BJ (cell line): ENCODE measurements at regions not wholly inside any gene's neighbourhood (a gene's known extent, or its start where the extent isn't known, plus 50 kb on each side); places are given as distances from the start of the nearest gene placed in this dataset.

Experiments
- CTCF ChIA-PET: fragments of 350-600 bp; formaldehyde crosslinking; extraction: SDS; loops from one replicate; lab custom pipeline; 2021; ENCODE audit warnings: antibody characterized with exemption, inconsistent platforms; lab: Yijun Ruan, JAX
- POLR2A ChIA-PET: fragments of 300-600 bp; sonication (Branson Sonifier 250); formaldehyde crosslinking; extraction: SDS; loops from one replicate; lab custom pipeline; 2021; ENCODE audit warnings: antibody characterized with exemption; lab: Charles Lee
- DNase-seq: peaks from one replicate; pipeline ENCODE4 v3.0.0-alpha.2; 2011; ENCODE audit warnings: low read depth
- H3K27me3 ChIP-seq: 2 replicates; pipeline ENCODE4 v1.6.0; 2011; ENCODE audit warnings: low read length; ENCODE audit not compliant: control insufficient read depth, insufficient read depth
- H3K36me3 ChIP-seq: 2 replicates; pipeline ENCODE4 v1.5.1; 2011; ENCODE audit warnings: low read length; ENCODE audit not compliant: control insufficient read depth, insufficient read depth
- H3K4me3 ChIP-seq: 2 replicates; pipeline ENCODE4 v1.5.1; 2011; ENCODE audit warnings: low read depth, mild to moderate bottlenecking, control low read depth, low read length
- TF ChIP-seq, protein P1 (sequence below): IDR thresholded peaks from 2 replicates; pipeline ENCODE4 v1.5.1; 2011; ENCODE audit warnings: low read depth, mild to moderate bottlenecking, control low read depth, inconsistent platforms, low read length, moderate library complexity; ENCODE audit not compliant: insufficient read depth

DNA sequence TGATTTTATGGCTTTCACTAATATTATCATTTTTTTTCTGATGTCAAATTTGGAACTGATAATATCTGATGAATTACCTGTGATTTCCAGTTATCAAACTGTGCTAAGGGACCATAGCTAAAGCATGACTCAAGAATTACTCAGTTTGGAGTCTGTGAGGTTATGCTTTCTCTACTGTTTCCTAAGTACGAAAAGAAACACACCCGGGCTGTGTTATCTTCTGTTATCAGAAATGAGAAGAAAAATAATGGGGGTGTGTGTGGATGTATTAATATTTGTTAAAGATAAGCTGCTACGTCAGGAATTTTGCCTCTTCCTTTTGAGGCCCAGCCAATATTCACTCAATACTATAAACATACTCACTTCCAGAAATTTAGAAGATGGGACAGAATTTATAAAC is 1401.9 kb upstream of the FLRT2 start:
- ChIA-PET CTCF (no interaction called here), POLR2A (no interaction called here)
- Histone ChIP-seq H3K36me3 (no peaks in the 10 kb centered on the region), H3K4me3 (no peak overlapping the region), H3K27me3 (no peaks in the 10 kb centered on the region)
- TF ChIP-seq, protein P1, sequence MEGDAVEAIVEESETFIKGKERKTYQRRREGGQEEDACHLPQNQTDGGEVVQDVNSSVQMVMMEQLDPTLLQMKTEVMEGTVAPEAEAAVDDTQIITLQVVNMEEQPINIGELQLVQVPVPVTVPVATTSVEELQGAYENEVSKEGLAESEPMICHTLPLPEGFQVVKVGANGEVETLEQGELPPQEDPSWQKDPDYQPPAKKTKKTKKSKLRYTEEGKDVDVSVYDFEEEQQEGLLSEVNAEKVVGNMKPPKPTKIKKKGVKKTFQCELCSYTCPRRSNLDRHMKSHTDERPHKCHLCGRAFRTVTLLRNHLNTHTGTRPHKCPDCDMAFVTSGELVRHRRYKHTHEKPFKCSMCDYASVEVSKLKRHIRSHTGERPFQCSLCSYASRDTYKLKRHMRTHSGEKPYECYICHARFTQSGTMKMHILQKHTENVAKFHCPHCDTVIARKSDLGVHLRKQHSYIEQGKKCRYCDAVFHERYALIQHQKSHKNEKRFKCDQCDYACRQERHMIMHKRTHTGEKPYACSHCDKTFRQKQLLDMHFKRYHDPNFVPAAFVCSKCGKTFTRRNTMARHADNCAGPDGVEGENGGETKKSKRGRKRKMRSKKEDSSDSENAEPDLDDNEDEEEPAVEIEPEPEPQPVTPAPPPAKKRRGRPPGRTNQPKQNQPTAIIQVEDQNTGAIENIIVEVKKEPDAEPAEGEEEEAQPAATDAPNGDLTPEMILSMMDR = no peak
- no peak for DNase-seq

DNA sequence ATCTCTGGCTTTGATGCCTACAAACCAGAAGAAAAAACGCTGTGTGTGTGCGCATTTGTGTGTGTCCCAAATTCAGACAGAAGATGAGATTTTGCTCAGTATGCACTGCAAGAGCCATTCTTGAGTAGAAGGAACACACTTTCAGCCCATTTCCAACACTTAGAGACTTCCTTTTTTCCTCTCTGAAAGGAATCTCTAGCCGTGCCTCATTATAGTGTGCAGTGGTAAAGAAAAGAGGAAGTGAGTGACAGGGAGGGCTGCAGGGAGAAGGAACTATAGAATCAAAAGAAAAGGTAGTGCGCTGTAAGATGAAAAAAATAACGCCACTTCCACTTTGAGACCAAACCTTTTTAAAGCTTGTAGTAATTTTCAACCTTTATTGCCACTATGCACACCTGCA is 1400.9 kb upstream of the FLRT2 start:
- Histone ChIP-seq H3K27me3 (no peaks in the 10 kb centered on the region), H3K36me3 (no peaks in the 10 kb centered on the region), H3K4me3 (no peak overlapping the region)
- TF ChIP-seq, protein P1 = no peak
- ChIA-PET CTCF (no interaction called here), POLR2A (no interaction called here)
- DNase-seq = no peak

DNA sequence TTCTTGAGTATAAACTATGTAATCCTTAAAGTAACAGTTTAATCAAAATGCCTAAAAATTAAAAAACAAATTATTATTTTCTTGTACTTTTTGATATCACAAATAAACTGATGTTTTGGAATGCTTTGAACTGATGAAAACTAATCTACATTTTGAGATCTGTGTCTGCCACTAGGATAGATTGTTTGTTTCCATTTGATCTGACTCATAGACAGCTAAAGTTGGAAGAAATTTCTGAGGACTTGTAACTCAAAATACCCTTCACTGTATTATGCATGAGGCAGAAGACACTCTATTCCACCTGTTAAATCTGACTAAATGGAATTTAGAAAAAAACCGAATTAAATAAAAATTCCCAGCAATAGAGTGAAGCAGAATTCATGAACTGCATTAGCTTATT is 1400.0 kb upstream of the FLRT2 start:
- Histone ChIP-seq H3K36me3 (no peaks in the 10 kb centered on the region), H3K4me3 (no peak overlapping the region), H3K27me3 (no peaks in the 10 kb centered on the region)
- ChIA-PET POLR2A (no interaction called here), CTCF (no interaction called here)
- no peak for DNase-seq
- TF ChIP-seq, protein P1 = no peak

DNA sequence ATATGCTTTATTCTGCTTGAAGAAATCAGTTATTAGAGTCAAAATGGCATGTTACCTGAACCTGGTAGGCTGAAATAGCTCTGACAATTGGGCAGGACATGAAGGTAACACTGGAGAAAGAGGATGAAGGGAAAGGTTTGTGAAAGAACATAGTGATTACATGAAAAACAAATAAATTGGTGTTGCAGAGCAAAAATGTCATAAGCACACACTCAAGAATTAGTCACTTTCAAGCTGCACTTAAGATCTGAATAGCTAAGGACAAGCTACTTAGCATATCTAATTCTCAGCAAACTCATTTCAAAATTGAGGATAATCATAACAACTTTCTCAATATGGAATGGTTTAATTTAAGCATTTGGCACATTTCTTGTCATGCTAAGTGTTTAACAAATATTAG is 1398.0 kb upstream of the FLRT2 start:
- ChIA-PET CTCF (no interaction called here), POLR2A (no interaction called here)
- no peaks in the 10 kb centered on the region for H3K27me3 ChIP-seq
- DNase-seq = no peak
- H3K4me3 ChIP-seq = no peak overlapping the region
- TF ChIP-seq, protein P1 = no peak
- H3K36me3 ChIP-seq = no peaks in the 10 kb centered on the region

DNA sequence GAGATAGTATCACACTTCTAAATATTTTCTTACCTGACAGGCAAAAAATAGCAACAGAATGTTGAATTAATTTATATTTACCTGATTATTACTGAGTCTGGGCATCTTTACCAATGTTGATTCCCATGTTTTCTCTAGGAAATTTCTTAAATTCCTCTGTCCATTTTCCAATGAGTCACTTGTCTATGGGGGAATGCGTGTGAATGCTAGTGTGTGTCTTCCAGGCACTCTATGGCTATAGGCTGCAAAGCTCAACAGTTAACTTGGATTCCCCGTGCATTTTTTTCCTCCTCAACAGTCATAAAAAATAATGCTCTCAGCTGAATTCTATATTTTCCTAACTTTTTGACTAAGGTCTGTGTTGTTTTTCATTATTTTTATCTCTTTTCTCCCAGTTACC is 1385.8 kb upstream of the FLRT2 start:
- ChIA-PET CTCF (no interaction called here), POLR2A (no interaction called here)
- TF ChIP-seq, protein P1 = no peak
- no peaks in the 10 kb centered on the region for H3K27me3 ChIP-seq
- H3K36me3 ChIP-seq = no peaks in the 10 kb centered on the region
- no peak for DNase-seq
- H3K4me3 ChIP-seq = no peak overlapping the region
